ENCODE measurements at regions not wholly inside any gene's neighbourhood (a gene's known extent, or its start where the extent isn't known, plus 50 kb on each side); places are given as distances from the start of the nearest gene placed in this dataset.

DNA sequence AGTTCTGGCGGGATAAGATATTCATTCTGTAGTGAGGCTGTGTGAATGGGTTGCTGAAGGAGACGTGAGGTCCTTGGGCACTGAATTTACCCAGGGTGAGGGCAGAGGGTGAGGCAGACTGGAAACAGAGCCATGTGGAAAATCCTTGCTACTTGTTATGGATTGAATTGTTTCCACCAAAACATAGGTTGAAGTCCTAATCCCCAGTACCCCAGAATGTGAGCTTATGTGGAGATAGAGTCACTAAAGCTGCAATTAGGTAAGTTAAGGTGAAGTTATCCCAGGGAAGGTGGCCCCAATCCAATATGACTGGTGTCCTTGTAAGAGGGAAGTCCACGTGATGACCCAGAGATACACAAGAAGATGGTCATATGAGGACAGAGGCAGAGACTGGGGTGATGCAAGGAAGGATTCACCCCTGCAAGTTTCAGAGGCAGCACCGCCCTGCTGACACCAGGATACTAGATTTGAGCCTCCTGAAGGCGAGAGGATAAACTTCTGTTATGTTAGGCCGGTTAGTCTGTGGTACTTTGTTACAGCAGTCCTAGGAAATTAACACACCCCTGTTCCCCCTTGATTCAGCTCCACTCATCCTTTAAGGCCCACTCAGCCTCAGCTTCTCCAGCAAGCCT, 289.4 kb upstream of the MEX3C start:
- TF ChIP-seq, protein P1, sequence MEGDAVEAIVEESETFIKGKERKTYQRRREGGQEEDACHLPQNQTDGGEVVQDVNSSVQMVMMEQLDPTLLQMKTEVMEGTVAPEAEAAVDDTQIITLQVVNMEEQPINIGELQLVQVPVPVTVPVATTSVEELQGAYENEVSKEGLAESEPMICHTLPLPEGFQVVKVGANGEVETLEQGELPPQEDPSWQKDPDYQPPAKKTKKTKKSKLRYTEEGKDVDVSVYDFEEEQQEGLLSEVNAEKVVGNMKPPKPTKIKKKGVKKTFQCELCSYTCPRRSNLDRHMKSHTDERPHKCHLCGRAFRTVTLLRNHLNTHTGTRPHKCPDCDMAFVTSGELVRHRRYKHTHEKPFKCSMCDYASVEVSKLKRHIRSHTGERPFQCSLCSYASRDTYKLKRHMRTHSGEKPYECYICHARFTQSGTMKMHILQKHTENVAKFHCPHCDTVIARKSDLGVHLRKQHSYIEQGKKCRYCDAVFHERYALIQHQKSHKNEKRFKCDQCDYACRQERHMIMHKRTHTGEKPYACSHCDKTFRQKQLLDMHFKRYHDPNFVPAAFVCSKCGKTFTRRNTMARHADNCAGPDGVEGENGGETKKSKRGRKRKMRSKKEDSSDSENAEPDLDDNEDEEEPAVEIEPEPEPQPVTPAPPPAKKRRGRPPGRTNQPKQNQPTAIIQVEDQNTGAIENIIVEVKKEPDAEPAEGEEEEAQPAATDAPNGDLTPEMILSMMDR (IDR thresholded peaks at IDR 0.05; ENCODE audit: low read depth, low read length) = no peak
- no peak for TF ChIP-seq EZH2phosphoT487 (IDR thresholded peaks at IDR 0.05; ENCODE audit: low read depth)
